HAP-1 (cell line): ENCODE measurements at regions not wholly inside any gene's neighbourhood (a gene's known extent, or its start where the extent isn't known, plus 50 kb on each side); places are given as distances from the start of the nearest gene placed in this dataset.
"Not testable (repeated sequence)": the region's sequence is repeated elsewhere in the genome, so short reads cannot be mapped to it uniquely, and the experiment has no call there.

Experiments
- DNase-seq, 2 experiments: peaks; one replicate each; pipeline ENCODE4 v3.0.0-alpha.2; 2016 to 2020; ENCODE audit warnings: low spot score in 2 of 2
- H3K27me3 ChIP-seq: fragments of 250-450 bp; sonication (Bioruptor Pico); 2 replicates; pipeline ENCODE4 v1.5.1; 2020; ENCODE audit warnings: low read depth, mild to moderate bottlenecking, moderate library complexity
- H3K36me3 ChIP-seq: fragments of 250-450 bp; sonication (Bioruptor Pico); replicated peaks from 2 replicates; pipeline ENCODE4 v1.5.1; 2020; ENCODE audit warnings: mild to moderate bottlenecking
- H3K4me1 ChIP-seq: fragments of 250-450 bp; sonication (Bioruptor Pico); 2 replicates; pipeline ENCODE4 v1.5.1; 2020; ENCODE audit warnings: mild to moderate bottlenecking
- H3K4me3 ChIP-seq: fragments of 250-450 bp; sonication (Bioruptor Pico); 2 replicates; pipeline ENCODE4 v1.5.1; 2020; ENCODE audit warnings: mild to moderate bottlenecking, moderate library complexity
- H3K9me3 ChIP-seq: fragments of 250-450 bp; sonication (Bioruptor Pico); 2 replicates; pipeline ENCODE4 v1.5.1; 2020; ENCODE audit warnings: mild to moderate bottlenecking, moderate library complexity
- in situ Hi-C: fragments of 300-500 bp; cut with MboI; formaldehyde crosslinking; loops from 3 replicates; pipeline ENCODE4 v1.14.3; 2020; ENCODE audit warnings: low sequenced_read_pairs, inconsistent platforms, mixed read lengths

DNA sequence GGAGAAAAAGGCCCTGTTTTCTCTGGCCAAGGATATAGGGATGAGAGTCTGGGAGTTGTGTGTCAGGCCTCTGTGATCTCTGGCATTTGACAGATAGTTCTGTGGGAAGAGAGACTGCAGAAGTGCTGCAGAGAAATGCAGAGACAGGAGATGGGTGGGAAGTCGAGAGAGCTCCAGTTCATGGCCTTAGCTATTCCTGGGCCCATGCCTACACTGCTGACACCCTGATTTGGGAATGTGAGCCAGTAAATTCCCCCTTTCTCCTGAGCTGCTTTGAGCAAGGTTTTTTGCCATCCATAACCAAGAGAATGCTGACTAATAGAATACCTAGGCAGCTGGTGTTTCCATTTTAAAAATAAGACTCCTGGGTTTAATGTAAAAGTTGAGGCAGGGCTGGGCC is 59.3 kb downstream of the EBLN2 start:
- no peak for DNase-seq
- Histone ChIP-seq H3K4me3 (no peak overlapping the region), H3K36me3 (no peaks in the 10 kb centered on the region), H3K4me1 (no peaks in the 10 kb centered on the region), H3K9me3 (no peaks in the 10 kb centered on the region), H3K27me3 (no peaks in the 10 kb centered on the region)
- in situ Hi-C loops, result loop anchor here (25.0 kb wide), 1 partner anchor 717 kb away; no protein-coding TSS in a partner anchor

DNA sequence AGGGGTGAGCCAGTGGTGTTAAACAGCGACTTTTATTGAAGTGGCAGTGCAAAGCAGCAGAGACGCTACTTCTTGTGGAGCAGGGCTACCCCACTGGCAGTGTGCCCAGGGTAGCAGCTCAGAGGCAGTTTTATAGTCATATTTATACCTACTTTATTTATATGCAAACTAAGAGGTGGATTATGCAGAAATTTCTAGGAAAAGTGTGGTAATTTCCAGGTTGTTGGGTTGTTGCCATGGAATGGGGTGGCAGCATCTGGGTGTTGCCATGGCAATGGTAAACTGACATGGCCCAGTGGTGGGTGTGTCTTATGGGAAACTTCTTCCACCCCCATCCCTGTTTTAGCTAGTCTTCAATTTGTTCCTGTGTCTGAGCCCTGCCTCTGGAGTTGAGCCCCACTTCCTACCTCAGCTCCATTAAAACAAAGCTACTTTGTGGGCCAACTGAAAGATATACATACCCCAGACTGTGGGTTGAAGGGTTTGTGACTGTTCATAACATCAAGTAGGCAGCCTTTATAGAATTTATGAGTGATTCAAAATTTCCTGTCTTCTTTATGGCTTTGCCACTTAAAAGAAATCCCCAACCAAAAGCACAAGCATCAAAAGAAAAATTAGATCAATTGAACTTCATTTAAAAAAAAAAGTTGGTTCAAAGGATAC is 60.3 kb downstream of the EBLN2 start:
- in situ Hi-C loops, result loop anchor here (25.0 kb wide), 1 partner anchor 716 kb away; no protein-coding TSS in a partner anchor
- H3K4me3 ChIP-seq, result no peak overlapping the region
- no peaks in the 10 kb centered on the region for H3K9me3 ChIP-seq
- no peaks in the 10 kb centered on the region for H3K4me1 ChIP-seq
- peak; percentile 28 to 56 for DNase-seq
- no peaks in the 10 kb centered on the region for H3K36me3 ChIP-seq
- H3K27me3 ChIP-seq, result no peaks in the 10 kb centered on the region

DNA sequence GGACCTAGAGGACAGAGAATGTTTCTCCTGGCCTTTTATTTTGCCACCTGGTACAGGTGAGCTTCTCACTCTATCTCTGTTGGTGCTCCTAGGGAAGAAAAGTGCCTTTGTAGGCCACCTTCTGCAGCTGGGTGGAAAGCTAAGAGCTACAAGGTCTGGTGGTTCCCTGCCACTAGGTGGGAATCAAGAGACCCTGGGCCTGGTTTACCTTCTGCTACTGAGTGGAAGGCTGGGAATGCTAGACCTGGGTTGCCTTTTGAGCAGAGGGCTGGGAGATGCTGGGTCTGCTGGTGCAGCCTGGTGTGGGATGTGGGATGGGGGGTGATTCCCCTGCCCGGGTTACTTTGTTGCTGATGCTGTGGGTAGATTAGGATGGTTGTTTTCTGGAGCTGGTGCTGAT is 72.6 kb downstream of the EBLN2 start:
- Histone ChIP-seq H3K36me3 (no peaks in the 10 kb centered on the region), H3K27me3 (peaks cover 11% of the 10 kb centered on the region), H3K9me3 (no peaks in the 10 kb centered on the region), H3K4me3 (no peak overlapping the region), H3K4me1 (no peaks in the 10 kb centered on the region)
- in situ Hi-C loops, result no loop called here
- no peak for DNase-seq

DNA sequence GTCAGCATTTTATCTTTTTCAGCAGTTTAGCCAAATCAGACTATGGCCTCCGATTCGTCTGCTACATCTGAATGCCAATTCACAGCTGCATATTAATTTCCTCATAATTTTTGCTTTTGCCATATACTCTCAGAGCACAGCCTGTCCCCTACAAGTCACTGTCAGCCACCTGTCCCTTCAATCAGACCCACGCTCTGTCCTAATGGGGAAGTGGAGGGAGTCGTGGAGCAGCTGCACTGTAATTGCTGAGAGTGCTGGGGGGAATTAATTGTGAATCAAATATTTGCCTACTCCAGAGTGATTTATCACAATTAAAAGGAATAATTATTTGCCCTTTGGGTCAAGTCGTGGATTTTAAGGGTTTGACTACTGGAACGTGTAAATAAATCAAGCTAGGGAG is 75.5 kb downstream of the EBLN2 start:
- no peaks in the 10 kb centered on the region for H3K4me1 ChIP-seq
- no peak overlapping the region for H3K4me3 ChIP-seq
- H3K27me3 ChIP-seq, result peaks cover 3% of the 10 kb centered on the region; the same call in 1 of the 2 replicates
- H3K36me3 ChIP-seq, result no peaks in the 10 kb centered on the region
- no peak for DNase-seq
- in situ Hi-C loops, result no loop called here
- H3K9me3 ChIP-seq, result no peaks in the 10 kb centered on the region

DNA sequence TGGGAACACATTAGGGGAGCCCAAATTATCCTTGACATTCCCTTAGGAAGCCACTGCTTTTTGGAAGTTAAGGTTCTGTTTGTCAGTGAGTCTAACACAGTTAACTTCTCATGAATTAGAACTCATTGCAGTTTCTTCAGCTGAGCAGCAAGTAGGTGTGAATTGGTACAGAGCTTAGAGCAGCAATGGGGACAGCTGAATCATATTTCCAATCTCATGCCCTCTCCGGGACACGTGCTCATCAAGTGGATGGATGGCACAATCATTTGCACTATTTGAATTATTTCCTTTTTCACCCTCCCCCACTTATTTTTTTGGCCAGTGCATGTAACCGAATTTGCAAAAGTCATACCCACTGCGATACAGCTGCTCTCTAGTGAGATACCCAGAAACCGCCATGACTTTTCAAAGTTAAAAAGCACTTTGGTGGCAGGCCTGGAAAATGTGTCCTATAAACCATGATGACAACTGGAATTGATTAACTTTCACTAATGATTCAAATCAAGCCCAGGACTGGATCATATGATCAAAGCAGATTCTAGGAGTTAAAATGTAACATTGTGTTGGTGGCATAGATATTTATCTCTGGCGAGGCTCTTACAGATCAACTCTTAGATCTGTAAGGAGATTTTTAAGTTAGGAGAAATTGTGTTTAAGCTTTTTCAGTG is 76.4 kb downstream of the EBLN2 start:
- no peak for DNase-seq
- no peaks in the 10 kb centered on the region for H3K4me1 ChIP-seq
- no peak overlapping the region for H3K4me3 ChIP-seq
- in situ Hi-C loops, result no loop called here
- peaks cover 3% of the 10 kb centered on the region; the same call in 1 of the 2 replicates for H3K27me3 ChIP-seq
- no peaks in the 10 kb centered on the region for H3K36me3 ChIP-seq
- H3K9me3 ChIP-seq, result no peaks in the 10 kb centered on the region

DNA sequence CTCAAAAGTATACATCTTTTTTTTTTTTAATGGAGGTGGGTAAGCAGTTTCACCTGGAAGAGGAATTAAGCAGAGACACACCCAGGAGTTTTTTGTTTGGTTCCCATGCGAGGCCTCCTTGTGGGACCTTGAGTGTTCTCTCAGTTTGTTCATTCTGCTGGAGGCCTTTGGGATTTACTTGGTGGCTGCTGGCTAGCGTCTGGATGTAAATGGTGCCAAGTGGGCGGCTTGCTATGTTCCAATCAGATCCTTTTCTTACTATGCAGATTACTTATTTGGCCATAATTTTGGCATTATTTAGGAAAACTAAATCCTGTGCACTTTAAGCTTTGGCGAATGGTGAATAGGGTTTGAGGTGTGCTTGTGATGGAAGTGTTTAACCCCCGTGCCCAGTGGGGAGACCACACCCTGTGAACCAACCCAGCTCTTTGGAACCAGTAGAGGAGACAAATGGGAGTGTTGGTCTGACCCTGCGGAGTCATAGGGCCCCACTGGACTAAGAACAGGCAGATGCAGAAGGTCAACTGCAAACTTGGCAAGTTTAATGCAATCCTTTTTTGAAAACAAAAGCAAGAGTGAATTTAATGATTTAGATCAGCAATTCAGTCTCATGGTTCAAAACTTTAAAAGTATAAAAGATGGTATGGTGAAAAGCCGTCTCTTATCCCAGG is 79.4 kb downstream of the EBLN2 start:
- Histone ChIP-seq H3K9me3 (no peaks in the 10 kb centered on the region), H3K27me3 (no peaks in the 10 kb centered on the region), H3K36me3 (no peaks in the 10 kb centered on the region), H3K4me3 (no peak overlapping the region), H3K4me1 (peaks cover 4% of the 10 kb centered on the region)
- in situ Hi-C loops, result no loop called here
- DNase-seq, result no peak

DNA sequence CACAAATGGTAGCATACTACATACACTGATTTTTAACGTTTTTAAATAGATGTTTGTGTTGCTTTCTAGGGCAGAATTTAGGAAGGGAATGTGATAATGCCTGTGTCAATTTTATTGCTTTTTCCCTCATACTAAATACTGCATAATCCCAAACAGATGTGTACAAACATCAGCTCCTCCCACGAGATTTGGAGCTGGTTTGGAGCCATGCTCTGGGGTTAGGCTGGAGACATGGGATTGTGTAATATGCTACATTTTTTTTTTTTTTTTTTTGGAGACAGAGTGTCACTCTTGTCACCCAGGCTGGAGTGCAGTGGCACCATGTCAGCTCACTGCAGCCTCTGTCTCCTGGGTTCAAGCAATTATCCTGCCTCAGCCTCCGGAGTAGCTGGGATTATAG is 80.1 kb downstream of the EBLN2 start:
- Histone ChIP-seq H3K4me1 (peaks cover 4% of the 10 kb centered on the region), H3K4me3 (no peak overlapping the region), H3K36me3 (no peaks in the 10 kb centered on the region), H3K27me3 (no peaks in the 10 kb centered on the region), H3K9me3 (no peaks in the 10 kb centered on the region)
- DNase-seq, result no peak
- in situ Hi-C loops, result no loop called here

DNA sequence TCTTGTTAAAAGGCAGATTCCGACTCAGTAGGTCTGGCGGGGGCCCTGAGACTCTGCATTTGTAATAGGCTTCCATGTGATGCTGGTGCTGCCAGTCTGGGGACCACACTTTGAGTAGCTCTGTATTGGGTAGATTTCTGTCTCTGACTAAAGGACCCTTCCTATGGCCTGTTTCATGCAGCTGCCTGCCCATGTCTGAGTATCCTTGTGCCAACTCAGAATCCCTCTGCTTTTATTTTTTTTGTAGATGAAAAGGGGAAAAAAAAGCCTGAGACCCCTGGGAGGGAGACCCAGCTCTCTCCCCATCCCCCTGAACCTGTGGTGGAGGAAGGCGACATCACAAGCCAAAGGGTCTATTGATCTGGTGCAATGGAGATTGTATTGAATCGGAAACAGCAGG is 81.9 kb downstream of the EBLN2 start:
- Histone ChIP-seq H3K4me3 (no peak overlapping the region), H3K27me3 (no peaks in the 10 kb centered on the region), H3K36me3 (no peaks in the 10 kb centered on the region), H3K4me1 (peaks cover 4% of the 10 kb centered on the region), H3K9me3 (no peaks in the 10 kb centered on the region)
- DNase-seq, result no peak
- in situ Hi-C loops, result no loop called here

DNA sequence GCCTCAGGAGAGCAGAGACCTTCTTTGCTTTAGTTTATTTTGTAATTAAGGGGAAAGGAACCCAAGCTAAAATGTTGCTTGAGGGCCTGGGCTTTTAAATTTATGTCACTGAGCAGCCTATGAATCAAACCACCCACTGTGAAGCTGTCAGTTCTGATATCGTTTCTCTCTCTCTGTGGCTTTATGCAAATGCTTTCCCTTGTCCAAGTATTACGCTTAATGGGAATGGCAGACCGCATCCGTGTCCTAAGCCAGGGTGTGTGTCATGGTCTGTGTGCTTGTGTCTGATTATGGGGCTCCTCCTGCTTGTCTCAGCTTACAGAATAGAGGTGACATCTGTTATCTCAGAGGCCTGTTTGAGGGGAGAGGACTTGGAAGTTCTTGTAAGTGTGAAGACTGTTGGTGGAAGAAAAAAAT is 82.4 kb downstream of the EBLN2 start:
- Histone ChIP-seq H3K4me1 (peaks cover 4% of the 10 kb centered on the region), H3K4me3 (no peak overlapping the region), H3K36me3 (no peaks in the 10 kb centered on the region), H3K27me3 (no peaks in the 10 kb centered on the region), H3K9me3 (no peaks in the 10 kb centered on the region)
- peak; percentile 58 to 75 for DNase-seq
- in situ Hi-C loops, result no loop called here

DNA sequence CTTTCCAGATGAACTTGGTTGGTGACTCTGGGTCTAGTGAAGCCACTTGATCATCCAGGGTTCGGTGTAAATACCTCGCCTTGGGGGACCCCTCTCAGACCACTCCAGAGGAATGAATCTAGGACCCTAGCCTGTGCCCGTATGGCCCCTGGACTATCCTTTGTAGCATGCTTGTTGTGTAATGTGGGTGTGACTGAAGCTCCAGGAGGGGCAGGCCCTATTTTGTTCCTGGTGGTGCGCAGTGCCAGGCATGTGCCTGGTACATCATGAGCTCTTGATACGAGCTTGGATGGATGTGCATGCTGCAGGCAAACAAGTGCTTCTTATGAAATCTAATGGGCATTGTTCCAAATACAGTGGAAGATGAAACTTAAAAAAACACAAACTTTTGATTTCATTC is 82.8 kb downstream of the EBLN2 start:
- DNase-seq, result no peak
- no peaks in the 10 kb centered on the region for H3K9me3 ChIP-seq
- no peaks in the 10 kb centered on the region for H3K36me3 ChIP-seq
- no peak overlapping the region for H3K4me3 ChIP-seq
- no peaks in the 10 kb centered on the region for H3K27me3 ChIP-seq
- peaks cover 4% of the 10 kb centered on the region for H3K4me1 ChIP-seq
- in situ Hi-C loops, result no loop called here

DNA sequence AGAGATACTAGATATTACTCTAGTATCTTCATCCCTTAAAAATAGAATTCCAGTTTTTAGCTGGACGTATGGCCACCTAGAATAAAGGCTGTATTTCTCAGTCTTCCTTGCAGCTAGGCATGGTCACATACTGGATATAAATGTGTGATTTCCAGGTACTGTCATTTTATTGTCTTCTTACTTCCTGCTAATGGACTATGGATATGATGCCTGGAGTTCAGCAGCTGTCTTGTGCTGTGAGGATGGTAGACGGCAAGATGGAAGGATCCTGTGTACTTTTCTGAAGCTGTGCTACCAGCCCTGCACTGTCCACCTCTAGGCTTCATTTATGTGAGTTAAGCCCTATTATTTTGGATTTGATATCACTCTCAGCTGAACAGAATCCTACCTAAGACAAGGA is 83.4 kb downstream of the EBLN2 start:
- no peak overlapping the region for H3K4me3 ChIP-seq
- no peak for DNase-seq
- peaks cover 4% of the 10 kb centered on the region for H3K4me1 ChIP-seq
- no peaks in the 10 kb centered on the region for H3K9me3 ChIP-seq
- no peaks in the 10 kb centered on the region for H3K36me3 ChIP-seq
- no peaks in the 10 kb centered on the region for H3K27me3 ChIP-seq
- in situ Hi-C loops, result no loop called here

DNA sequence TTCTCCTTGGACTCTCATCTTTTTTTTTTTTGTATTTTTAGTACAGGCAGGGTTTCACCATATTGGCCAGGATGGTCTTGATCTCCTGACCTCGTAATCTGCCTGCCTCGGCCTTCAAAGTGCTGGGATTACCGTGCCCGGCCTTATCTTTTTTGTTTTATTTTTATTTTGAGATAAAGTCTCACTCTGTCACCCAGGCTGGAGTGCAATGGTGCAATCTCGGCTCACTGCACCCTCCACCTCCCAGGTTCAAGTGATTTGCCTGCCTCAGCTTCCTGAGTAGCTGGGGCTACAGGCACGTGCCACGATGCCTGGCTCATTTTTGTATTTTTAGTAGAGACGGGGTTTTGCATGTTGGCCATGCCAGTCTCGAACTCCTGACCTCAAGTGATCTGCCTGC is 86.0 kb downstream of the EBLN2 start:
- H3K9me3 ChIP-seq, DNase-seq, H3K36me3 ChIP-seq, in situ Hi-C loops, H3K4me3 ChIP-seq, H3K27me3 ChIP-seq, H3K4me1 ChIP-seq: not testable (repeated sequence)

DNA sequence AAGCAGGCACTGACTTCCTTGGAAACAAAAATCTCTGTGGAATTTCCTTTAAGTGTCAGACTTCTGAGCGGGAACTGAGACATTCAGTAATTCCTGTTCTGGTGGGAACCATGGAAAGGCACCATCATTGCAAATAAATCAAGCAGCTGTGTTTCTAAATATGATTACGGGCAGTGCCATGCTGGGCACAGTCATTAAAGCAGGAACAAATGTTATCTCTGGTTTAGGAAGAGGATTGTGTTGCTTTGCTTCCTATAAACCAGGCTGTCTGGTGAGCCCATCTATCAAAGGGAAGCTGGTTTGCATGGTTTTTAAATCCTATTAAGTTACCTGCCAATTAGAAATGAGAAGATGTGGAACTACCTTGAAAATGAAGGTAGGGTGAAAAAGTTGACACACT is 86.7 kb downstream of the EBLN2 start:
- in situ Hi-C loops, result no loop called here
- DNase-seq, result no peak
- no peak overlapping the region for H3K4me3 ChIP-seq
- H3K36me3 ChIP-seq, result no peaks in the 10 kb centered on the region
- H3K27me3 ChIP-seq, result no peaks in the 10 kb centered on the region
- peaks cover 4% of the 10 kb centered on the region for H3K4me1 ChIP-seq
- no peaks in the 10 kb centered on the region for H3K9me3 ChIP-seq

DNA sequence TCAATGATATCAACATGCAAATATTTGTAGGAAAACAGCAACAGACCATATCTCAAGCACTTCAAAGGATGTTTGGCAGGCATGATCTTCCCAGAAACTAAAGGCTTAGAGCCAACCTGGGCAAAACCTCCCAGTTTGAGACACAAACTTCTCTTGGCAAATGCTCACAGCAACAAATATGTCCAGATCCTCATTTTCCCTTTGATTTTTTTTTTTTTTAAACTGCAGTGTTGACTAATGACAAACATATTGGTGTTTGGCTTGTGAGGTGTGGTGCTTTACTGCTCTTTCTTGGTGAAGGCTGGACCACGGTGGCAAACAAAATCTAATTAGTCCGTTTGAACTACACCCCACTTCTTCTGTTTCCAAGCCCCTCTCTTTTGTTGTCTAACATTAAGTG is 87.2 kb downstream of the EBLN2 start:
- Histone ChIP-seq H3K4me3 (no peak overlapping the region), H3K27me3 (no peaks in the 10 kb centered on the region), H3K9me3 (no peaks in the 10 kb centered on the region), H3K4me1 (peaks cover 4% of the 10 kb centered on the region), H3K36me3 (no peaks in the 10 kb centered on the region)
- in situ Hi-C loops, result no loop called here
- DNase-seq, result no peak
